ES-I3 (cell line): ENCODE measurements at regions not wholly inside any gene's neighbourhood (a gene's known extent, or its start where the extent isn't known, plus 50 kb on each side); places are given as distances from the start of the nearest gene placed in this dataset.

Experiments used
- H3K36me3 ChIP-seq: 2 replicates; pipeline ENCODE4 v1.6.1; 2013; ENCODE audit warnings: mild to moderate bottlenecking, low read length, control low read depth, moderate library complexity; ENCODE audit not compliant: insufficient read depth
- H3K4me1 ChIP-seq: 2 replicates; pipeline ENCODE4 v1.6.1; 2013; ENCODE audit warnings: mild to moderate bottlenecking, control low read depth, low read length; ENCODE audit not compliant: insufficient read depth
- H3K9ac ChIP-seq: 2 replicates; pipeline ENCODE4 v1.6.1; 2013; ENCODE audit warnings: low read depth, mild to moderate bottlenecking, low read length, moderate library complexity
- H3K9me3 ChIP-seq: 2 replicates; pipeline ENCODE4 v1.6.1; 2013; ENCODE audit warnings: mild to moderate bottlenecking, low read length, moderate library complexity; ENCODE audit not compliant: control insufficient read depth, insufficient read depth

DNA sequence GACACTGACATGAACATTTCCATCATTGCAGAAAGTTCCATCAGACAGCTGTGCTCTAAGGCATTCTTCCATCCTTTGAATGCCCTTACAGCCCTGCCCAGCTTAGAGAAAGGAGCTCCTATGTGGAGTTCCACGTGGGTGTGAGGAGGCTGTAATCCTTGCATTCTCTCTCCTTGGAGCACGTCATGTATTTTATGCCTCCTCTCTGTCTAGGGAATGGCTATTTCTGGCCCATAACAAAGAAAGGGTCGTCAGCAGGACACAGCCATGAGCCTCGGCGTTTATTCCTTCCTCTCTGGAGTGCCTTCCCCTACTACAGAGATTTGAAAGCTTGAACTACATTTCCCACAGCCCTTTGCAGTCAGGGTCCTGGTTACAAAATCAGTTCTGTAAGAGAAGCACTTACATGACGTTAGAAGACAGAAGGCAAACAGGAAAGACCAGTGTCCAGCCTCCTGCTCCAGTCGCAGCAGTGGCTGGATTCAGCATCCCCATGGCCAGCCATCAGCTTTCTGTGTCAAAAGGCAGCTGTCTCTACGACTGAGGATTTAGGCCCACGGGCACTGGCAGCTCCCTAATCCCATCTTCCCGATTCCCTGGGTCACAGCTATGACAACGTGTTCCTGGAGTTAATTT, 234.9 kb downstream of the TFCP2L1 start:
- no peaks in the 10 kb centered on the region for H3K36me3 ChIP-seq
- no peaks in the 10 kb centered on the region for H3K4me1 ChIP-seq
- no peaks in the 10 kb centered on the region for H3K9me3 ChIP-seq
- no peak overlapping the region for H3K9ac ChIP-seq

DNA sequence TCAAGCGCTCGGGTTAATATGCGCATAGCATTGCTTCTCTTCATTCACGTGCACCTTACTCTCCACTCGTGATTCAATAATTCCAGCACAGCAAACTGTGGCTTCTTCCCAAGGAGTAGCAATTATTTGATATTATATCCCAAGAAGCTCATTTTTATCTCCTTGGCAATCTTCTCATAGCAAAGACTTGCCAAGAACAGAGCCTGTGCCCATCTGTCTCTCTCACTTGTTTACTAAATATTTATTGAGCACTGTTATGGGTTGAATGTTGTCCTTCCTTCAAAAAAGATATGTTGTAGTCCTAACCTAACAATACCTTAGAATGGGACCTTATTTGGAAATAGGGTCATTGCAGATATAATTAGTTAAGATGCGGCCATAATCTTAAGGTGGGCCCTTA, 233.7 kb downstream of the TFCP2L1 start:
- Histone ChIP-seq H3K9me3 (no peaks in the 10 kb centered on the region), H3K4me1 (no peaks in the 10 kb centered on the region), H3K9ac (no peak overlapping the region), H3K36me3 (no peaks in the 10 kb centered on the region)

DNA sequence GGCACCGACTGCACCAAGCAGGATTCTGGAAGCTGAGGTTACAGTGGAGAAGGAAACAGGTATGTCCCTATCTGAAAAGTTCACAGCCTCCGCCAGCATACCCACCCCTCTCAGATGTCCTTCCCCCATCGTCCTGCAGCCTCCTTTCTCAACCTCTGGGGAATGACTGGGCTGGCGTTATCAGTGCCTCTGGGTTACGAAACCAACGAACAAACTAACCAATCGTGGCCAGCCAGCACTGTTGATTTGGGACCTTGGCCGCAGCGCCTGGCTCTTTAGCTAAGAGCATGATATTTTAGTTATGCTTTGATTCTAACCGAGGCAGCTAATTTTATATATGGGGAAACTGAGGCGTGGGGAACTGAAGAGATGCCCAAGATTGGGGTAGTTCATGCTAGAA, 233.0 kb downstream of the TFCP2L1 start:
- H3K4me1 ChIP-seq = no peaks in the 10 kb centered on the region
- no peaks in the 10 kb centered on the region for H3K9me3 ChIP-seq
- H3K9ac ChIP-seq = no peak overlapping the region
- no peaks in the 10 kb centered on the region for H3K36me3 ChIP-seq

DNA sequence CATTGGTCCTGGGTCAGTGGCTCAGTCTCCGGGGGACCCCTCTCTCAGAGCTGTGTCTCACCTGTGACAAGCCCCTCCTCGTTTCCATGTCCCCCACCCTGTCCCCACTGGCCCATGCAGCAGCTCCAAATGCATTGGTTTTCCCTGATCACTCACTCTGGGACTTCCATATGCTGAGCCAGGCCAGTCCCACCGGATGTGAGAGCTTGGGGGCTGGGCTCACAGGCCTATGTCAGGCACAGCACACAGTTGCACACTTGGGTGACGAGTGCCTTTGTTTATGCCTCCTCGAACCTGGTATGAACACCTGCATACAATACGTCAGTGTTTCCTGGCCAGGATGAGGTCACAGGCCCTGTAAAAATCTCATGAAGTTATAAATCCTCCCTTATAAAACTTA, 232.5 kb downstream of the TFCP2L1 start:
- H3K36me3 ChIP-seq = no peaks in the 10 kb centered on the region
- H3K9me3 ChIP-seq = no peaks in the 10 kb centered on the region

DNA sequence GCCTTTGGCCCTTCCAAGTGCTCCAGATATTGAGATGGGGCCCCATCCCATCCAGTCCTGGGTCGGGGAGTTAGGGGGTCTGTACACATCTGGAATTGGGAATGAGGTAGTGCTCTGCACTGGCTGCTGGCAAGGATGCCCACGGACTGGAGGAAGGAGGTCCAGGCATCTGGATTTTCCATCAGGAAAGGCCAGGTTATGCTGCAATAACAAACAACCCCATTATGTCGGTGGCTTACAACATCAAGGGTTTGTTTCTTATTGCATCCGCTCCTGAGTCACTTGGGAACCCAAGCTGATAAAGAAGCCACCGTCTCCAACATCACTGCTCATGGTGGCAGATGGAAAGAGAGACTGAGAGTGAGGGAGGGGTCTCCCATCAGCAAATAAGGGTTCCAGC, 229.9 kb downstream of the TFCP2L1 start:
- Histone ChIP-seq H3K9me3 (no peaks in the 10 kb centered on the region), H3K4me1 (no peaks in the 10 kb centered on the region), H3K9ac (no peak overlapping the region), H3K36me3 (no peaks in the 10 kb centered on the region)

More for the DNA sequence above, 232.5 kb downstream of the TFCP2L1 start:
- no peaks in the 10 kb centered on the region for H3K4me1 ChIP-seq
- H3K9ac ChIP-seq = no peak overlapping the region

DNA sequence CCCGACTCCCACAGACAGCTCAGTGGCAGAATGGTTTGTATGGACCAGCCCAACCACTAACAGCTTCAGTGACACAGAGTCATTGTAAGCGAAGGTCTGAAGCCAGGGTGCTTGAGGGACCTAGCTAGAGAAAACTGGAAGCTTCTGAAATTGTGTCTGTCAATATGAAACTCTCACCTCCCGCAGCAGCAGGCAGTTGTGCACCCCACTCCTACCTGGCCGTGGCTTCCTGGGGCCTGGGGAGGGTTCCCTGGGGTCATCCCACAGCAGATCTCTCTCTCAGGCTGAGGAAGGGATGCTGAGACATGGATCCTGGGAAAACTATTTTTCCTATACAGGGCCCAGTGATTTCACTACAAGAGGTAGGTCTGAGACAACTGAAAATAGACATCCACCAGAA, 229.5 kb downstream of the TFCP2L1 start:
- Histone ChIP-seq H3K9me3 (no peaks in the 10 kb centered on the region), H3K36me3 (no peaks in the 10 kb centered on the region), H3K9ac (no peak overlapping the region), H3K4me1 (no peaks in the 10 kb centered on the region)

DNA sequence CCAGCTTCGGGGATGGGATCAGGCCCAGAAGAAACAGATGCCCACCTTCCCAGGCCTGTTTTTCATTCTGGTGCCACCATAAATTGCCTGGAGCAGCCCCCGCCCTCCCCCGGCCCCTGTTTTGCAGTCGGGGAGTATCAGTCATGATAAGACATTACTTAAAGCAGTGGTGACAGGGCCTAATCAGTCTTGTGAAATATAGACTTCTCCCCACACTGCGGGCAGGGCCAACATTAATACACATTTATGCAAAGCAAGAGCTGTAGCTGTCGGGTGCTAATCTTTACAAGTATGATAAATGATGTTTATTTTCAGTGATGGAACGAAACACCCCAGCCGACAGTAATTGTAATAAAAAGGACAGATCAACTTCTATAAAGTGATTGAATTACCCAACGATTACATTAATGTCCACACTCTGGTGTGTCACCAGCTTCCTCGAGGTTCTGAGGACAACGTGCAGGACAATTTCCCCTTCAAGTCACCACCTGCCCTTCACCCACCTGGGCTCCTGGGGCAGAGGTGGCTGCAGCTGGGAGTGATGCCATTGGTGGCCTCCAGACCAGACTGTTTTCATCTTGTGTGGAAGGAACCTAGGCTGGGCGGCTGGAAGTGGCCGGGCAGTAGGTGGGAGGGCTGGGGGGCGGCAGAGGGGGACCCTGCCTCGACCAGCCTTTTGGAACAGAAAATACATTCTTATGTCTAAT, 226.0 kb downstream of the TFCP2L1 start:
- H3K9me3 ChIP-seq = no peaks in the 10 kb centered on the region

DNA sequence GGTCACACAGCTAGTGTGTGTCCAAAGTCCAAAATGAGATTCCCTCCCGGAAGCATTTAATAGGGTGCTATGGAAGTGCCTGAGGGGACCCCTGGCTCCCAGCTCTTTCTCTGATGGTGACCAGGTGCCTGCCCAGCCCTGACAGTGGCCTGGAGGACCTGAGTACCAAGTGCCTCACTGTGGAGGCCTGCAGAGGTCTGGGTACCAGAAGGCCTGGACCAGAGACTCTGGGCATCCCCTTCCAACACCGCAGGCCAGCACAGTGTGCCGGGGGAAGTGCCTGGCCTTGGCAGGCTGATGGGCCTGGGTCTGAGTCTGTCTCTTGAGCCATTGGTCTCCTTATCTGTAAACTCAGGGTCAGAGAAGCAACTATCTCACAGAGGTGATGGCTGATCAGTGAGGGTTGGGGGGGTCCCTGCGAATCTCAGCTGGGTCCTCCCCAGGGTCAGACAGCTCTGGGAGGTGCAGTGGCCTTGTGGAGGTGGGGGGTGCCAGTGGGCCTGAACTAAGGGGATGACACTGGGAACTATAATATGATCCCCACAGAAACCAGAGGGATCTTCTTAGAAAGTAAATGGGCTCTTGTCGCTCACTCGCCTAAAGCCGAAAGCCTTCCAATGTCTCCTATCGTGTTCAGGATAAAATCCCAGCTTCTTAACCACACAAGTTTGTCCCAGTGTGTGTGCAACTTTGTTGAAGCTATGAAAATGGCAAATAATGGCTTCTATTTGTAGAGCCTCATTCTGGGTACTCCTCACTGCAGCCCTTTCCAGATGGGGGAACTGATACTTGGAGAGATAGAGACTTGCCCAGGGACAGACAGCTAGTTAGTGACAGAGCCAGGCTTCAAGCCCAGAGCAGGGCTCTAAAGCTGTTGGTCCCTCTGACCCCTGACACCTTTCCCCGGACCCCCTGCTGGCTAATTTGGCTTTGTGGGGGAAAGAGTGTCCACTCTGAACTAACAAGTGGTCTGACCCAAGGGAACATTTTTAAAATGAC, 225.1 kb downstream of the TFCP2L1 start:
- Histone ChIP-seq H3K4me1 (peaks cover 16% of the 10 kb centered on the region), H3K36me3 (no peaks in the 10 kb centered on the region), H3K9ac (no peak overlapping the region), H3K9me3 (no peaks in the 10 kb centered on the region)

More for the DNA sequence above, 226.0 kb downstream of the TFCP2L1 start:
- Histone ChIP-seq H3K9ac (no peak overlapping the region), H3K36me3 (no peaks in the 10 kb centered on the region), H3K4me1 (peaks cover 16% of the 10 kb centered on the region)

DNA sequence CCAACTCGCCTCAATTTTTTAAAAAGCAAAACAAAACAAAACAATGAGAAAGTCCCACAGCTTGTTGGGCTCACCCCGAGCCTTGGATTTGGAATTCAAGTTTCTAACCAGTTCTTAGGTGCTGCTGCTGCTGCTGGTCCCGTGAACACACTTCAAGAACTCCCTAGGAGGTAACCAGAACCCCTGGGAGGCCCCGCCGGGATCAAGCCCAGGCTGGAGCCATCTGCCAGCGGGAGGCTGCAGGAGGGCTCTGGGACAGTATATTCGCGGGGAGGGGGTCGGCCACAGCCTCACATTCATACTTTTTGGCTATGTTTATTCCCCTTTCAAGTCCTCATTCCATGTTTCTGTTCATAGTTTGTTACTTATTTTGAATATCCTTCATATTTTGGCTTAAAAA, 223.4 kb downstream of the TFCP2L1 start:
- Histone ChIP-seq H3K9ac (0 out of 2 replicates have a peak overlapping the region, but pooled peaks have one; percentile 2), H3K36me3 (no peaks in the 10 kb centered on the region), H3K9me3 (no peaks in the 10 kb centered on the region), H3K4me1 (peaks cover 16% of the 10 kb centered on the region)

DNA sequence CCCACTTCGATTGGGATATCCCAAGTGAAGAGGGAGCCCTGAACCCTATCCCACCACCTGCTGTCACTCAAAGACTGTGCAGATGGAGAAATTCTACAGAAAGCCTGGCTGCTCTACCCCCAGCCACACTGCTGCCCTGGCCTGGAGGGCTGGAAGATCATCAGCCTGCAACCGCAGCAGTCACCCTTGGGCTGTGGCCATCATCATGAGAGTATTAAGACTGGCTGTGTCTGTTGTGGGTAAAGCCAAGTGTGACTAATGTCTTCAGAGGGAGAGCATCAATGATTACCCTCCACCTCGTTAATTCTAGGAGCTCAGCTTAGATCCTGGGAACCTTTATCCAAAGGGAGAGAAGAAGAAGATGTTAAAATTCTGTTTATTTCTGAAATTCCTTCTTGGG, 221.5 kb downstream of the TFCP2L1 start:
- Histone ChIP-seq H3K36me3 (no peaks in the 10 kb centered on the region), H3K4me1 (peaks cover 16% of the 10 kb centered on the region), H3K9me3 (no peaks in the 10 kb centered on the region), H3K9ac (no peak overlapping the region)

DNA sequence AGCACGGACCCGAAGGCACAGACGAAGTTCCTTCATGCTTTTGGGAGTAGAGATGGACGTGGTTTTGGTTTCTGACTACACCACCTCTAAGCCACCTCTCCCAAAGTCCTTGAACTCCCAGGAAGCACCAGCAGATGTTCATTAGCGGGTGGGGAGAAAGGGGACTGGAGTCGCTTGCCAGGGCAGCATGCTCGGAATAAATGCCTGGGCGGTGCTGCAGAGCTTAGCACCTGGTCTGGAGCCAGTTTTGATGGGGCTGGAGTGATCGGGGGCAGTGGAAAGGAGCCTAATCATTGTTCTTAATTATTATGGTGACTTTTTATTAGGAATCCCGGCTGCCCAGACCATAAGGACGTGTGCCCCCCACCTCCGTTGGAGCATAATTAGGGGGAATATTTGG, 220.8 kb downstream of the TFCP2L1 start:
- Histone ChIP-seq H3K4me1 (peaks cover 16% of the 10 kb centered on the region), H3K36me3 (no peaks in the 10 kb centered on the region), H3K9me3 (no peaks in the 10 kb centered on the region), H3K9ac (no peak overlapping the region)

DNA sequence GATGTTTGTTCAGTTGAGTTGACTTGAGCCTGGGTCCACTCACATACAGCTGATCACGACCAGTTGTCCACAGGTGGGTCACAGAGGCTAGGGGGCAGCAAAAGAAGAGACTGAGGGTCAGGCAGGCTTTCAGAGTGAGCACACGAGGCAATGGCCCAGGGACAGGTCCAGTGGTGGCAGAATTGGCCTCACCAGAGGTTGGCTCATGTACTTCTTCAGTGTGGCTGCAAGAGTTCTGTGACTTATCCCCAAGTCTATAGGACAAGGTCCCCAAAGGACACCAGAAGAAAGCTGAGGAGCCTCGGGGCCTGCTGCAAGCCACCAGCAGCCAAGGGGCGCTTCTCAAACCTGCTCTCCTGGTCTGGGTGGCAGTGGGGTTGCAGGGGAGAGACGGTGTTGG, 219.8 kb downstream of the TFCP2L1 start:
- Histone ChIP-seq H3K9ac (no peak overlapping the region), H3K4me1 (peaks cover 16% of the 10 kb centered on the region), H3K36me3 (no peaks in the 10 kb centered on the region), H3K9me3 (no peaks in the 10 kb centered on the region)

DNA sequence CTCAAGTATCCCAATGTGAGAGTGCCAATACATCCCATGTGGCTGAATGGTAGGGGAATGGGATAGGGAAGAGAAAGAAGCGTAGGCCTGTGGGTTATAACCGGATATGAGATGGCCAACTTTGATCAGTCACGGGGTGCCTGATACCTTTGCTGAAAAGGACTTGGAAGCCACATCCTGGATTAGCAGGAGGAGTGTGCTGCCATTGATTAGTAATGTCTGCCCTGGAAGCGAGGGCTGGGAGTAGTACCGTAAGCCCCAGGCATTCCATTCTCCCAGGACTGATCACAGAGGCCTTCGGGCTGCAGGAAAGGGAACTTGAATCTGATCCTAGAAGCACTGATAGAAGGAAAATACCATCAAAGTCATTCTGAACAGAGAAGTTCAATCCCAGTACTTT, 218.5 kb downstream of the TFCP2L1 start:
- Histone ChIP-seq H3K9me3 (no peaks in the 10 kb centered on the region), H3K9ac (no peak overlapping the region), H3K4me1 (peaks cover 16% of the 10 kb centered on the region), H3K36me3 (no peaks in the 10 kb centered on the region)

DNA sequence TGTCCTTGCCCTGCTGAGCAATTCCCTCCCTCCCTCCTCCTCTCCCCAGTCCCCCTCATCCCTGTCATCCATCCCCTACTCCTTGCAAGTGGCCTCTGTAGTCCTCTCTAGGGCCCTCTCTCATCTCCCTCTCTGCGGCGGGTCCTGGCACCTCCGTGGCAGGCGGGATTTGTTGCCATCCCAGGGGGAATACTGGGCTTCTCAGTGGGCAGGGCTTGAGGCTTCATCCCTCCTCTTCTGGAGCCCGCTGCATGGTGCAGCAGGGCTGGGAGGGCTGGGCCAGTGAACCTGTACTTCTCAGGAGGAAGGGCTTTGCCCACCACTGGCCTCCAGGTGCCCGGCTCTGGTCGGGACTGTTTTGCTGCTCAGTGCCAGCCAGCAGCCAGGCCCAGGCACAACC, 216.2 kb downstream of the TFCP2L1 start:
- Histone ChIP-seq H3K4me1 (no peaks in the 10 kb centered on the region; the same call in 1 of the 2 replicates), H3K9ac (no peak overlapping the region), H3K9me3 (no peaks in the 10 kb centered on the region), H3K36me3 (no peaks in the 10 kb centered on the region)
